ENCODE measurements at regions not wholly inside any gene's neighbourhood (a gene's known extent, or its start where the extent isn't known, plus 50 kb on each side); places are given as distances from the start of the nearest gene placed in this dataset.
"Not testable (repeated sequence)": the region's sequence is repeated elsewhere in the genome, so short reads cannot be mapped to it uniquely, and the experiment has no call there.

- intact Hi-C loops (cut with DNase I, micrococcal nuclease): no loop called here
- POLR2A ChIA-PET: no interaction called here
- no peaks in the 10 kb centered on the region for H3K36me3 ChIP-seq (ENCODE audit: insufficient read depth, low read length)
- peak overlapping the region in 1 of 2 donors; percentile 4 for H3K27ac ChIP-seq (ENCODE audit: low read depth in 1 of 2, low read length in 2 of 2)
- CTCF ChIA-PET: no interaction called here
- ATAC-seq (ENCODE audit: poor library complexity) (no peak), DNase-seq (no peak)
- Mint-ChIP-seq H3K4me1 (ENCODE audit: low read depth) (peaks cover 52% of the 10 kb centered on the region), H3K9me3 (no peaks in the 10 kb centered on the region), H3K4me3 (no peak overlapping the region), H3K36me3 (ENCODE audit: low read depth) (no peaks in the 10 kb centered on the region), H3K27ac (peak overlapping the region; percentile 80), H3K27me3 (no peaks in the 10 kb centered on the region)
- H3K4me1 ChIP-seq (ENCODE audit: insufficient read depth, low read length): peaks cover 70% of the 10 kb centered on the region
- H3K27me3 ChIP-seq (ENCODE audit: control insufficient read depth in 1 of 2, insufficient read depth in 2 of 2, low read length in 2 of 2): no peaks in the 10 kb centered on the region
- no peaks in the 10 kb centered on the region for H3K9me3 ChIP-seq (ENCODE audit: control insufficient read depth in 1 of 2, insufficient read depth in 1 of 2, low read length in 2 of 2)
- no peak for TF ChIP-seq CTCF (IDR thresholded peaks at IDR 0.05)
- no peak overlapping the region for H3K4me3 ChIP-seq (ENCODE audit: low read length)
Measured at GRCh38 chr22:22755778-22756100, 111.3 kb downstream of the GGTLC2 start.

- DNase-seq: no peak
- Mint-ChIP-seq H3K9me3 (no peaks in the 10 kb centered on the region), H3K4me1 (ENCODE audit: low read depth) (peaks cover 52% of the 10 kb centered on the region)
Measured at GRCh38 chr22:22756109-22756508, 111.7 kb downstream of the GGTLC2 start.

GRCh38 chr22:22756551-22757201 lies 112.3 kb downstream of the GGTLC2 start:
- H3K27me3 ChIP-seq (ENCODE audit: control insufficient read depth in 1 of 2, insufficient read depth in 2 of 2, low read length in 2 of 2); H3K9me3 Mint-ChIP-seq; intact Hi-C loops (cut with DNase I, micrococcal nuclease); H3K36me3 ChIP-seq (ENCODE audit: insufficient read depth, low read length); POLR2A ChIA-PET; CTCF ChIA-PET; H3K9me3 ChIP-seq (ENCODE audit: control insufficient read depth in 1 of 2, insufficient read depth in 1 of 2, low read length in 2 of 2); H3K27me3 Mint-ChIP-seq; H3K4me3 ChIP-seq (ENCODE audit: low read length); H3K36me3 Mint-ChIP-seq (ENCODE audit: low read depth); ATAC-seq (ENCODE audit: poor library complexity): not testable (repeated sequence)
- H3K27ac Mint-ChIP-seq: peak overlapping the region; percentile 80
- DNase-seq: peak in 1 of 14 experiments; percentile 53
- H3K4me3 Mint-ChIP-seq: peak overlapping the region; percentile 31
- H3K4me1 Mint-ChIP-seq (ENCODE audit: low read depth): peaks cover 52% of the 10 kb centered on the region
- Histone ChIP-seq H3K4me1 (ENCODE audit: insufficient read depth, low read length) (peaks cover 70% of the 10 kb centered on the region), H3K27ac (ENCODE audit: low read depth in 1 of 2, low read length in 2 of 2) (peak overlapping the region in 1 of 2 donors; percentile 0)

More at GRCh38 chr22:22756109-22756508, 111.7 kb downstream of the GGTLC2 start:
- Mint-ChIP-seq H3K27me3 (no peaks in the 10 kb centered on the region), H3K36me3 (ENCODE audit: low read depth) (no peaks in the 10 kb centered on the region), H3K27ac (peak overlapping the region; percentile 80), H3K4me3 (no peak overlapping the region)
- Histone ChIP-seq H3K4me3 (ENCODE audit: low read length) (no peak overlapping the region), H3K27ac (ENCODE audit: low read depth in 1 of 2, low read length in 2 of 2) (peak overlapping the region in 1 of 2 donors; percentile 4), H3K9me3 (ENCODE audit: control insufficient read depth in 1 of 2, insufficient read depth in 1 of 2, low read length in 2 of 2) (no peaks in the 10 kb centered on the region), H3K27me3 (ENCODE audit: control insufficient read depth in 1 of 2, insufficient read depth in 2 of 2, low read length in 2 of 2) (no peaks in the 10 kb centered on the region), H3K4me1 (ENCODE audit: insufficient read depth, low read length) (peaks cover 70% of the 10 kb centered on the region), H3K36me3 (ENCODE audit: insufficient read depth, low read length) (no peaks in the 10 kb centered on the region)
- ATAC-seq (ENCODE audit: poor library complexity): no peak
- ChIA-PET POLR2A (no interaction called here), CTCF (no interaction called here)
- intact Hi-C loops (cut with DNase I, micrococcal nuclease): no loop called here
- no peak for TF ChIP-seq CTCF (IDR thresholded peaks at IDR 0.05)

GRCh38 chr22:22758101-22758807 lies 113.8 kb downstream of the GGTLC2 start:
- POLR2A ChIA-PET: interaction anchor here (0.6 to 0.7 kb wide), 2 partner anchors 29 to 119 kb away, joined by 3 read pairs; no protein-coding TSS in a partner anchor
- ATAC-seq (ENCODE audit: poor library complexity); intact Hi-C loops (cut with DNase I, micrococcal nuclease); H3K27ac Mint-ChIP-seq; H3K4me3 Mint-ChIP-seq; H3K27ac ChIP-seq (ENCODE audit: low read depth in 1 of 2, low read length in 2 of 2); H3K36me3 Mint-ChIP-seq (ENCODE audit: low read depth); H3K9me3 ChIP-seq (ENCODE audit: control insufficient read depth in 1 of 2, insufficient read depth in 1 of 2, low read length in 2 of 2); CTCF ChIA-PET; H3K36me3 ChIP-seq (ENCODE audit: insufficient read depth, low read length); H3K27me3 ChIP-seq (ENCODE audit: control insufficient read depth in 1 of 2, insufficient read depth in 2 of 2, low read length in 2 of 2); H3K27me3 Mint-ChIP-seq; H3K9me3 Mint-ChIP-seq: not testable (repeated sequence)
- peaks cover 37% of the 10 kb centered on the region for H3K4me1 Mint-ChIP-seq (ENCODE audit: low read depth)
- H3K4me3 ChIP-seq (ENCODE audit: low read length): peak overlapping the region; percentile 47
- H3K4me1 ChIP-seq (ENCODE audit: insufficient read depth, low read length): peaks cover 73% of the 10 kb centered on the region
- peak in 2 of 14 experiments; percentile 16 to 45 for DNase-seq
